Left lung (tissue), 4 donors: ENCODE measurements at regions not wholly inside any gene's neighbourhood (a gene's known extent, or its start where the extent isn't known, plus 50 kb on each side); places are given as distances from the start of the nearest gene placed in this dataset.

Experiments used
- ATAC-seq: fragments of 200-7000 bp; cut with Tn5 transposase; one replicate; pipeline ENCODE4 v1.9.1; 2020; ENCODE audit warnings: moderate library complexity
- DNase-seq, 4 donors: peaks; one replicate each; pipeline ENCODE4 v3.0.0-alpha.2; 2013 to 2020
- H3K27ac ChIP-seq, 2 donors: fragments of 200-600 bp; sonication (generic) in 1 of 2; one replicate each; pipeline versions ENCODE4 v1.5.0 to v1.8.0; 2020 to 2021
- H3K27me3 ChIP-seq, 2 donors: fragments of 200-600 bp; sonication (generic) in 1 of 2; one replicate each; pipeline versions ENCODE4 v1.5.0 to v1.8.0; 2020 to 2021
- H3K36me3 ChIP-seq, 2 donors: fragments of 200-600 bp; sonication (generic) in 1 of 2; one replicate each; pipeline versions ENCODE4 v1.5.0 to v1.8.0; 2020 to 2021
- H3K4me1 ChIP-seq, 2 donors: fragments of 200-600 bp; one replicate each; pipeline ENCODE4 v1.8.0; 2021
- H3K4me3 ChIP-seq, 2 donors: fragments of 200-600 bp; sonication (generic) in 1 of 2; one replicate each; pipeline versions ENCODE4 v1.5.0 to v1.8.0; 2020 to 2021; ENCODE audit warnings: mild to moderate bottlenecking in 1 of 2
- H3K9me3 ChIP-seq, 2 donors: fragments of 200-600 bp; sonication (generic) in 1 of 2; one replicate each; pipeline versions ENCODE4 v1.5.0 to v1.8.0; 2020 to 2021
- intact Hi-C, 2 donors: fragments of 100-400 bp; cut with DNase I; formaldehyde crosslinking; loops; one replicate each; pipeline versions ENCODE4 v1.11.2 to v1.14.2; 2022
- TF ChIP-seq, protein P1 (sequence below), 2 donors: fragments of 200-600 bp; sonication (generic) in 1 of 2; IDR thresholded peaks; one replicate each; pipeline versions ENCODE4 v1.5.0 to v1.8.0; 2021; ENCODE audit warnings: antibody characterized with exemption in 2 of 2
- donor health status: DM: no; HTN: yes; CAD: no.
- donor health status: DM: no; HTN: no; CAD: no.

- Histone ChIP-seq H3K4me1 (no peaks in the 10 kb centered on the region), H3K36me3 (no peaks in the 10 kb centered on the region), H3K9me3 (no peaks in the 10 kb centered on the region), H3K27me3 (no peaks in the 10 kb centered on the region), H3K4me3 (no peak overlapping the region), H3K27ac (no peak overlapping the region)
- intact Hi-C loops: no loop called here
- TF ChIP-seq, protein P1, sequence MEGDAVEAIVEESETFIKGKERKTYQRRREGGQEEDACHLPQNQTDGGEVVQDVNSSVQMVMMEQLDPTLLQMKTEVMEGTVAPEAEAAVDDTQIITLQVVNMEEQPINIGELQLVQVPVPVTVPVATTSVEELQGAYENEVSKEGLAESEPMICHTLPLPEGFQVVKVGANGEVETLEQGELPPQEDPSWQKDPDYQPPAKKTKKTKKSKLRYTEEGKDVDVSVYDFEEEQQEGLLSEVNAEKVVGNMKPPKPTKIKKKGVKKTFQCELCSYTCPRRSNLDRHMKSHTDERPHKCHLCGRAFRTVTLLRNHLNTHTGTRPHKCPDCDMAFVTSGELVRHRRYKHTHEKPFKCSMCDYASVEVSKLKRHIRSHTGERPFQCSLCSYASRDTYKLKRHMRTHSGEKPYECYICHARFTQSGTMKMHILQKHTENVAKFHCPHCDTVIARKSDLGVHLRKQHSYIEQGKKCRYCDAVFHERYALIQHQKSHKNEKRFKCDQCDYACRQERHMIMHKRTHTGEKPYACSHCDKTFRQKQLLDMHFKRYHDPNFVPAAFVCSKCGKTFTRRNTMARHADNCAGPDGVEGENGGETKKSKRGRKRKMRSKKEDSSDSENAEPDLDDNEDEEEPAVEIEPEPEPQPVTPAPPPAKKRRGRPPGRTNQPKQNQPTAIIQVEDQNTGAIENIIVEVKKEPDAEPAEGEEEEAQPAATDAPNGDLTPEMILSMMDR (IDR thresholded peaks at IDR 0.05): no peak
- no peak for DNase-seq
- ATAC-seq: no peak
These were observed 898.3 kb upstream of the INTU start for GRCh38 chr4:126734465-126734864.

GRCh38 chr4:126735294-126736132 is 897.2 kb upstream of the INTU start:
- H3K9me3 ChIP-seq: no peaks in the 10 kb centered on the region
- no peak overlapping the region for H3K4me3 ChIP-seq
- H3K36me3 ChIP-seq: no peaks in the 10 kb centered on the region
- no peaks in the 10 kb centered on the region for H3K27me3 ChIP-seq
- DNase-seq (no peak), ATAC-seq (no peak)
- H3K27ac ChIP-seq: no peak overlapping the region
- intact Hi-C loops: no loop called here
- no peaks in the 10 kb centered on the region for H3K4me1 ChIP-seq
- TF ChIP-seq, protein P1 (IDR thresholded peaks at IDR 0.05): no peak

DNA sequence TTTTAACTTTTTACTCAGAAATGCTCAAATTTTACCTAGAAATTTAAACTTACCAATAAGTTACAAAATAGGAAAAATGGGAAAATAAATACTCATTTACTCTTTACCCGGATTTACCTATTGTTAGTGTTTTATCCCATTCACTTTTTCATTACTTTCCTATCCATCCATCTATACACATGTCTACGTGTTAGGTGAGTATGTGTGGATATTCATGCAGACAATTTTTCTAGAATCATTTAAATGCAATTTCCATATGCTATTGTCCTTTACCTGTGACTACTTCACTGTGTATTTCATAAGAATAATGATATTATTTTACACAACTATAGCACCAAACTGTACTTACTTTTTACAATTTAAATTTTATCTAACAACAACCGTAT is 896.6 kb upstream of the INTU start:
- Histone ChIP-seq H3K4me3 (no peak overlapping the region), H3K27ac (no peak overlapping the region), H3K27me3 (no peaks in the 10 kb centered on the region), H3K4me1 (no peaks in the 10 kb centered on the region), H3K36me3 (no peaks in the 10 kb centered on the region), H3K9me3 (no peaks in the 10 kb centered on the region)
- TF ChIP-seq, protein P1 (IDR thresholded peaks at IDR 0.05): no peak
- intact Hi-C loops: no loop called here
- no peak for DNase-seq
- ATAC-seq: no peak

DNA sequence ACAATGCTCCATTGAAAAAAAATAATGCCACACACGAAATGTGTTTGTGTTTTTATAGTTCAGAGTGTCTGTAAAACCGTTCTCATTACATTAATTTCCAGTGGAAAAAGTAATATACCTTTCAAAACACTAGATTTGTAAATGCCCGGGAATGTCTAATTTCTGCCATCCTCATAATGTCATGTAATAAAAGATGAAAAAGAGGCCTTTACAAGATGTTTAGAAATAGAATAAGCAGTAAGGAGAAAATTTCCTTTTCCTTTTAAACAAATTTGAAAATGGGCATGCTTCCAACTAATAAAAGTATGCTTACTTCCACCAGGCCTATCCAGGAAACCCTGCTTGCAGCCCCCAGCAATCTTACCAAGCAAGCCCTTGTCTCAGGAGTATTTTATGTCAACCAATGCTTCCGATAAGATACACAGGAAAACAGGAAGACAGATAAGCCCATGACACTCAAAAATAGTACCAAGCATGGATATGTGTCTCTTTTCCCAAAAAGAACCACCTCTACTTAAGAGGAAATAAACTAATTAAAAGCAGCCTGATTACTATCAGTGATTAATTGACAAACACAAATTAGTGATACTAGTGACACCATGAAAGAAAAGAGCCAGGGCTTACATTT is 894.7 kb upstream of the INTU start:
- Histone ChIP-seq H3K4me1 (no peaks in the 10 kb centered on the region), H3K27ac (no peak overlapping the region), H3K27me3 (no peaks in the 10 kb centered on the region), H3K4me3 (no peak overlapping the region), H3K36me3 (no peaks in the 10 kb centered on the region), H3K9me3 (no peaks in the 10 kb centered on the region)
- ATAC-seq (no peak), DNase-seq (no peak)
- intact Hi-C loops: no loop called here
- TF ChIP-seq, protein P1 (IDR thresholded peaks at IDR 0.05): no peak

DNA sequence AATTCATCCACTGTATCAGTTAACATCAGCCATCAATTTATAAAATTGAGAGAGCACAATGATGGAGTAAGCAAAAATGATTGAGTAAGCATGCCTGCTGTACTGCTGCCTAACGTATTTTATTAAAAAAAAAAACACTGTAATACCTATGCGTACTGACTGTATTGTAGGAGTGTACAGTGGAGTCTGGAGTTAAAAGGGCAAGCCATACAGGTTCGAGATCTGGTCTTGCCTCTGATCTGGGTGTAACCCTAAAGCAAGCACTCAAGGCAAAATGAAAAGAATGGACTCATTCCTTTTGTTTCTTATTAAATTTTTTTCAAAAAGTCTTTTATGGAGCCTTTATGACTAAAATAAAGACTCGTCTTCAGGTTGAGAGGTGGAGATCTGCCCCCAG is 894.2 kb upstream of the INTU start:
- H3K36me3 ChIP-seq: no peaks in the 10 kb centered on the region
- TF ChIP-seq, protein P1 (IDR thresholded peaks at IDR 0.05): no peak
- intact Hi-C loops: no loop called here

More for the DNA sequence above, 894.2 kb upstream of the INTU start:
- Histone ChIP-seq H3K9me3 (no peaks in the 10 kb centered on the region), H3K4me3 (no peak overlapping the region), H3K4me1 (no peaks in the 10 kb centered on the region), H3K27ac (no peak overlapping the region), H3K27me3 (no peaks in the 10 kb centered on the region)
- no peak for DNase-seq
- ATAC-seq: no peak
